ENCODE measurements at regions not wholly inside any gene's neighbourhood (a gene's known extent, or its start where the extent isn't known, plus 50 kb on each side); places are given as distances from the start of the nearest gene placed in this dataset.

DNA sequence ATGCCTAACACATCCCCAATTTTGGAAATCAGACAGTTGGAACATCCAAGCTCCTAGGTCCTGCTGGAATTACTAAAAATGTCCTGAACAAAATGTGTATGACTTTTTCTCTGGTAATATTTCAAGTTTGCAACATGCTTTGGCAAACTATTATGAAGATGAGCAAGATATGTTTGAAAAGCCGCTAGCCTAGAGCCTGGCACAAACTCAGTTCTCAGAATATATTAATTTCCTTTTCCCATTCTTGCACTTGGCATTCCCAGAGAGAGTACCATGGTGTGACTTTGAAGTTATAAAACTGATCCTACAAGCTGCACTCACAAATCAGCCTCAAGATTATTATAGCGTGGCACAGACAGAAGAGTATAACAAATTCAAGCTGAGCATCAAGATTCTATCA lies 1031.1 kb downstream of the NTRK3 start:
- WGBS (ENCODE audit: missing lambda C conversion rate) = 6% methylated on average over 2 of the region's 2 CpGs
- Histone ChIP-seq H3K4me2 (no peak overlapping the region), H3K4me3 (no peak overlapping the region), H3K9me3 (no peaks in the 10 kb centered on the region), H3K4me1 (no peaks in the 10 kb centered on the region), H3K27ac (no peak overlapping the region)
- DNase-seq (ENCODE audit: low read depth in 1 of 2, low spot score in 1 of 2) (no peak), ATAC-seq (no peak), FAIRE-seq (no peak)
- TF ChIP-seq ZFP36 (IDR thresholded peaks at IDR 0.05; ENCODE audit: borderline replicate concordance, partially characterized antibody) (no peak), CHD2 (IDR thresholded peaks at IDR 0.05; ENCODE audit: low read length, partially characterized antibody) (no peak), TP53 (CRISPR knock-in tag; IDR thresholded peaks at IDR 0.05) (no peak), HEYL (CRISPR knock-in tag; IDR thresholded peaks at IDR 0.05) (no peak), FOSB (CRISPR knock-in tag; IDR thresholded peaks at IDR 0.05) (no peak), EHMT2 (IDR thresholded peaks at IDR 0.05; ENCODE audit: low read depth) (no peak), JUNB (IDR thresholded peaks at IDR 0.05) (no peak), KDM5A (IDR thresholded peaks at IDR 0.05) (no peak), SREBF2 (IDR thresholded peaks at IDR 0.05) (no peak), FOSL2 (IDR thresholded peaks at IDR 0.05) (no peak), FOSL2 (CRISPR knock-in tag; IDR thresholded peaks at IDR 0.05) (no peak), PHF8 (IDR thresholded peaks at IDR 0.05; ENCODE audit: borderline replicate concordance, low read depth) (no peak), HOXB13 (CRISPR knock-in tag; IDR thresholded peaks at IDR 0.05; ENCODE audit: low read depth) (no peak)
- TF ChIP-seq, protein P1, sequence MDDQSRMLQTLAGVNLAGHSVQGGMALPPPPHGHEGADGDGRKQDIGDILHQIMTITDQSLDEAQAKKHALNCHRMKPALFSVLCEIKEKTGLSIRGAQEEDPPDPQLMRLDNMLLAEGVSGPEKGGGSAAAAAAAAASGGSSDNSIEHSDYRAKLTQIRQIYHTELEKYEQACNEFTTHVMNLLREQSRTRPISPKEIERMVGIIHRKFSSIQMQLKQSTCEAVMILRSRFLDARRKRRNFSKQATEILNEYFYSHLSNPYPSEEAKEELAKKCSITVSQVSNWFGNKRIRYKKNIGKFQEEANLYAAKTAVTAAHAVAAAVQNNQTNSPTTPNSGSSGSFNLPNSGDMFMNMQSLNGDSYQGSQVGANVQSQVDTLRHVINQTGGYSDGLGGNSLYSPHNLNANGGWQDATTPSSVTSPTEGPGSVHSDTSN (IDR thresholded peaks at IDR 0.05) = no peak
- TF ChIP-seq, protein P2, sequence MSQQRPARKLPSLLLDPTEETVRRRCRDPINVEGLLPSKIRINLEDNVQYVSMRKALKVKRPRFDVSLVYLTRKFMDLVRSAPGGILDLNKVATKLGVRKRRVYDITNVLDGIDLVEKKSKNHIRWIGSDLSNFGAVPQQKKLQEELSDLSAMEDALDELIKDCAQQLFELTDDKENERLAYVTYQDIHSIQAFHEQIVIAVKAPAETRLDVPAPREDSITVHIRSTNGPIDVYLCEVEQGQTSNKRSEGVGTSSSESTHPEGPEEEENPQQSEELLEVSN (IDR thresholded peaks at IDR 0.05; ENCODE audit: borderline replicate concordance, low read depth) = no peak
- CTCF ChIA-PET = no interaction called here
- POLR2A ChIA-PET = no interaction called here

- H3K27ac ChIP-seq = no peak overlapping the region
- no peak overlapping the region for H3K4me3 ChIP-seq
- ATAC-seq = no peak
- TF ChIP-seq EHF (CRISPR knock-in tag; IDR thresholded peaks at IDR 0.05) (no peak), REST (IDR thresholded peaks at IDR 0.05) (no peak), RAD21 (conservative IDR thresholded peaks at IDR 0.05 in 1 of 2, IDR thresholded peaks at IDR 0.05 in 1 of 2) (no peak), NR3C1 (IDR thresholded peaks at IDR 0.05) (no peak), HES2 (IDR thresholded peaks at IDR 0.05) (no peak), RCOR1 (IDR thresholded peaks at IDR 0.05; ENCODE audit: low read depth, low read length) (no peak)
- no peak for DNase-seq (ENCODE audit: low read depth in 1 of 2, low spot score in 1 of 2)
- ChIA-PET CTCF (no interaction called here), POLR2A (no interaction called here)
- no peak for FAIRE-seq
- H3K9me3 ChIP-seq = no peaks in the 10 kb centered on the region
- no peak overlapping the region for H3K4me2 ChIP-seq
- WGBS (ENCODE audit: missing lambda C conversion rate) = 4% methylated on average over 3 of the region's 3 CpGs
- no peaks in the 10 kb centered on the region for H3K4me1 ChIP-seq
These were observed 1032.1 kb downstream of the NTRK3 start for GRCh38 chr15:87224404-87224803.
